ENCODE measurements at regions not wholly inside any gene's neighbourhood (a gene's known extent, or its start where the extent isn't known, plus 50 kb on each side); places are given as distances from the start of the nearest gene placed in this dataset.

DNA sequence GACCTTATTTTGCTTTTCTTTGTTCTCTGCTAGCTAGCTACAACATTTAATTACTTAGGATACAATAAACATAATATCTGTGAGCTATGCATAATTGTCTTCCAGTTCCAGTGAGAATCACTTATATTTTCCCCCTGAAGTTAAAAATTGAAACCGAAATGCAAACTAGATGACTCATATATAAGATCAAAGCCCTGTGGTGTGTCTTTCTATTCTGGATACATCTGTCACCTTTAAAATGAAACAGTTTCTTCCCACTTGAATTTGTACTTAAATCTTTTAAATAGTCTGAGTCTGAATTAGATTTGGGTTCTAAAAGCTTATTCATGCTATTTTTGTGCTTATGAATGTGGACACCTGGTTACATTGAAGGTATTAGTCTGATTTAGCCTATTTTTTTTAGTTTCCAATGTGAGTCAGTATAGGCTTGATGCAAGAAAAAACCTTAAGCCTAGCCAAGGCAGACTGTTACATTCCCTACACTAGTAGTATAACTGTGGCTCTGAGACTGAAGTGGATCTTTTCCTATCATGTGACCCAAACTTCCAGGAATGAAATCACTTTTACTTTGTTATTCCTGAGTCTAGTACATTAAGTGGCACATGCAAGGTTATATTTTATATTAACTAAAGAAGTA, 703.5 kb upstream of the RGMB start:
- TF ChIP-seq CTCF (IDR thresholded peaks at IDR 0.05; ENCODE audit: control insufficient read depth, extremely low read depth, insufficient read depth) = no peak
- no peak for DNase-seq (ENCODE audit: low read depth)
- no peak overlapping the region for H3K4me3 ChIP-seq (ENCODE audit: low read depth, low read length)

GRCh38 chr5:98072921-98073320, 700.5 kb upstream of the RGMB start:
- H3K4me3 ChIP-seq (ENCODE audit: low read depth, low read length) = no peak overlapping the region
- no peak for DNase-seq (ENCODE audit: low read depth)
- TF ChIP-seq CTCF (IDR thresholded peaks at IDR 0.05; ENCODE audit: control insufficient read depth, extremely low read depth, insufficient read depth) = no peak

- no peak for TF ChIP-seq CTCF (IDR thresholded peaks at IDR 0.05; ENCODE audit: control insufficient read depth, extremely low read depth, insufficient read depth)
- no peak for DNase-seq (ENCODE audit: low read depth)
- H3K4me3 ChIP-seq (ENCODE audit: low read depth, low read length) = no peak overlapping the region
Measured at GRCh38 chr5:98076501-98076900, 697.0 kb upstream of the RGMB start.

DNA sequence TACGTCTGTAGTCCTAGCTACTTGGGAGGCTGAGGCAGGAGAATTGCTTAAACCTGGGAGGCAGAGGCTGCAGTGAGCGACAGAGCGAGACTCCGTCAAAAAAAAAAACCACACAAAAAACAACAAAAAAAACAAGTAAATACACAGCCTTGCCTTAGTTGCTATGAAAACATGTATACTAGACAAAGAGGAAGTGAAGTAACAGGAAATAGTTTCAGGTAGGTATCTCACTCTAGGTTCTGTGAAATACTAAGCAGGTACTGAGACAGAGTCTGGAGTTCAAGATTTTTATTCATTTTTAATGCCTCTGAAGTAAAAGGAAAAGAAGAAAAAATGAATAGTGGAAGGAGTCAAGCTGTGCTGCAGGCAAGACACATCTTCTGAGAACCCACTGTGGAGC, 687.9 kb upstream of the RGMB start:
- no peak for TF ChIP-seq CTCF (IDR thresholded peaks at IDR 0.05; ENCODE audit: control insufficient read depth, extremely low read depth, insufficient read depth)
- DNase-seq (ENCODE audit: low read depth) = no peak
- H3K4me3 ChIP-seq (ENCODE audit: low read depth, low read length) = no peak overlapping the region

DNA sequence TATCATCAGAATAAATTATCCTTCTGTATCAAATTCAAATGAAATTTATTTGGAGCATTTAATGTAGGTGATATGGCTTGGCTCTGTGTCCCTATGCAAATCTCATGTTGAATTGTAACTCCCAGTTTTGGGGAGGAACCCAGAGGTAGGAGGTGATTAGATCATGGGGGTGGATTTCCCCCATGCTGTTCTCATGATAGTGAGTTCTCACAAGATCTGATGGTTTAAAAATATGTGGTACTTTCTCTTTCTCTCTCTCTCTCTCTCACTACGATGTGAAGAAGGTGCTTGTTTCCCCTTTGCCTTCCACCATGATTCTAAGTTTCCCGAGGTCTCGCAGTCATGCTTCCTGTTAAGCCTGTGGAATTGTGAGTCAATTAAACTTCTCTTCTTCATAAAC, 678.4 kb upstream of the RGMB start:
- no peak for DNase-seq (ENCODE audit: low read depth)
- TF ChIP-seq CTCF (IDR thresholded peaks at IDR 0.05; ENCODE audit: control insufficient read depth, extremely low read depth, insufficient read depth) = no peak
- H3K4me3 ChIP-seq (ENCODE audit: low read depth, low read length) = no peak overlapping the region

DNA sequence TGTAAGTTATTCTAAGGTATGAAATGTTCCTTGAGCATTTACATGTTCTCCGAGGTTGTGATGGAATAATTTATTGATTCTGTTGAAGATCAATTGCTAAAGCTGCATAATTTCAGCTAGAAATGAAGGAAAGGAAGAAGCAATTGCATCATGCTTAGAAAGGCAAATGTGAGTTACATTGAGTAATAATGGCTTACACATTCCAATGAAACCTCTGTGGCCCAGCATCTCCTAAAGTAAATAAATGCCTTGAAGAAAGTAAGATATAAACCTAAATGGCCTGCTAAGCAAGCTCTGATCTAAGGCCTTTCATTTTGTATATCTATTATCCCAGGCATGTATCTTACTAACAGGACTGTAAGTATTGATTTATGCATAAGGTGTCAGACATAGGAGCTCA, 677.3 kb upstream of the RGMB start:
- TF ChIP-seq CTCF (IDR thresholded peaks at IDR 0.05; ENCODE audit: control insufficient read depth, extremely low read depth, insufficient read depth) = no peak
- no peak for DNase-seq (ENCODE audit: low read depth)
- no peak overlapping the region for H3K4me3 ChIP-seq (ENCODE audit: low read depth, low read length)

GRCh38 chr5:98099448-98100105, 673.9 kb upstream of the RGMB start:
- H3K4me3 ChIP-seq (ENCODE audit: low read depth, low read length) = no peak overlapping the region
- no peak for DNase-seq (ENCODE audit: low read depth)
- no peak for TF ChIP-seq CTCF (IDR thresholded peaks at IDR 0.05; ENCODE audit: control insufficient read depth, extremely low read depth, insufficient read depth)

Data from LNCaP clone FGC (cell line).